OCI-M2 (cell line): ENCODE measurements at regions not wholly inside any gene's neighbourhood (a gene's known extent, or its start where the extent isn't known, plus 50 kb on each side); places are given as distances from the start of the nearest gene placed in this dataset.

ENCODE experiments used
- DNase-seq: peaks from one replicate; lab custom pipeline; 2025; ENCODE audit not compliant: unreplicated experiment; lab: John Stamatoyannopoulos, UW

DNA sequence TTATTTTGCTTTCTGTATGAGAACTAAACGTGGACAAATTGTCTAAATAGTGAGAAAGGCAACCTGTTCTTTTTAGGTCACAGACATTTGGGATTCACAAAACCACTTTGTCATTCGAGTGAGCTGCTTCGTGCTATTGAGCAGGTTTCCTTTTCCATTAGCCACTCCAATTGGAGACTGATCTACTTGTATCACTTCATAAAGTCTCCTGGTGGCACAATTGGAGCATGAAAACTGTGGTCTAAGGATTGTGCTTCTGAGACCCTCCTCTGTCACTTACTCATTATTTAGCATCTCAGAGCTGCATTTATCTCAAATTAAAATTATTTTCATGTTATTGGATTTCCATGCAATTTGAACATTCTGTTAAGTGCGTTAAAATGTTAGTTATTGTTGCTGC is 397.7 kb downstream of the TDRD3 start:
- no peak for DNase-seq

DNA sequence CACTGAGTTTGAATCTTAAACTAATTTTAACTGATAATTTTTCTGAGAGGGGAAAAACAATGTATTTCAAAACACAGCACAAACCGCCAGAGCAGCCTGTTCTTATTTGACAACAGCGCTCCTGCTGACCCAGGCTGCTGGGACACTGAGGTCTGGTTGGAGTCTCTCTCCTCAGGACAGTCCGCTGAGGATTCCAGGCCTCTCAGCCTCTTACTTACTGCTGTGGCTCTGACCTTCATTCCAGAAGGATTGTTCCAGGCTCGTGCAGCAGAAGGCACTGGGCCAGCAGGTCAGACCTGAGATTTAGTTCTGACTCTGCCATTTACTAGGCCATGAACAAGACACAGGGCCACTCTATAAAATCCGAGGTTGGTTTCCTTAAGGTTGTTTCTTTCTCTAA is 393.6 kb downstream of the TDRD3 start:
- DNase-seq = no peak

DNA sequence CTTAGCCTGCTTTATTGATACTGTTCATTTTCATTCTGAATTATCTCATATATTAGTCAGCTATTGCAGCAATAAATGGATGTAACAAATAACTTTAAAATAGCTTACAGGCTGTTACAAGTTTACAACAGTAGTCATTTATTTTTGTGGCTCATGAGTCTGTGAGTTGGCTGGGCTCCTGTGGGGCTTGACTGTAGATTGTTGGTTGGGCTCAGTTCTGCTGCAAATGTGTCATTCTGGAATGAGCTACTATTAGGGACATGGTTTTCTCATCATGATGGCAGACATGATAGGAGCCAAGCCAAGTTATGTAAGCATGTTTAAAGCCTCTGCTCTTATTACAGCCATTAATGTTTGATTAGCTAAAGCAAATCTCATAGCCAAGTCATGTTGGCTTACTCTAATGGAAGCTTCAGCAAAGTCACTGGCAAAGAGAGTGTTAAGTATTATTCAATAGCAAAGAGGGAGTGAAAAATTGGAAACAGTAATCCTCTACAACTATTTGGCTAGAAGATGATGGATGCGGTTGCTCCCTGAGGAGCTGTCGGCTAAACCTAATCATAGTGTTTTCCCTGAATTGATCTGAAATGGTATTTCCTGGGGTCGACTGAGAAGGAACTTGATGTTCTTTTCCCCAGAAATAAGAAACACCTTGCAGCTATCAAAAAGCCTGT is 391.3 kb downstream of the TDRD3 start:
- no peak for DNase-seq

DNA sequence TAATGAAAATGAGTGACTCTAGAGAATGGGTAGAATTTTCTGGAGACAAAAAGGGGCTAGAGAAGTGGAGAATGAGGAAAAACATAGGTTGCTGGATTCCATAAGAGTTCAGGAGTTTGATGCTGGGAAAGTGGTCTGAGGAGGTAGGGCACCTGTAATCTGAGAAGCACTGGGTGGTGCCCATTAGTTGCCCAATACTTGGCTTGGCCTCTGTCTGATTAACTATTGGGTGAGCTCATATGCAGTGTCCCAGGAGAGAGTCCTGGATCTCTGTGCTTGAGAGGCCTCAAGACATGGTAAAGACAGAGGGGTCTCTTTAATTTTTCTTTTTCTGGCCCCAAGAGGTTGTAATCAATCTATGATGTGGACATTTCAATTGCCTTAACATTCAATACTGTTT is 390.1 kb downstream of the TDRD3 start:
- no peak for DNase-seq

DNA sequence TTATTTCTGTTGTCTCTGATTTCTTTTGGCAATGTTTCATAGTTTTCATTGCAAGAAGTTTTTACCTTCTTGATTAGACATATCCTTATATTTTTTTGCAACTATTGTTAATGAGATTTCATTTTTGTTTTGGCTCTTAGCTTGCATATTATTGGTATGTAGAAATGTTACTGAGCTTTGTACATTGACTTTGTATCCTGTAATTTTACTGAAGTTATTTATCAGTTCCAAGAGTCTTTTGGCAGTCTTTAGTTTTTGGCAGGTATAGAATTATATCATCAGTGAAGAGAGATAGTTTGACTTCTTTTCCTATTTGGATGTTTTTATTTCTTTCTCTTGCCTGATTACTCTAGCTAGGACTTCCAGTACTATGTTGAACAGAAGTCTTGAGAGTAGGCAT is 375.7 kb downstream of the TDRD3 start:
- DNase-seq = no peak

DNA sequence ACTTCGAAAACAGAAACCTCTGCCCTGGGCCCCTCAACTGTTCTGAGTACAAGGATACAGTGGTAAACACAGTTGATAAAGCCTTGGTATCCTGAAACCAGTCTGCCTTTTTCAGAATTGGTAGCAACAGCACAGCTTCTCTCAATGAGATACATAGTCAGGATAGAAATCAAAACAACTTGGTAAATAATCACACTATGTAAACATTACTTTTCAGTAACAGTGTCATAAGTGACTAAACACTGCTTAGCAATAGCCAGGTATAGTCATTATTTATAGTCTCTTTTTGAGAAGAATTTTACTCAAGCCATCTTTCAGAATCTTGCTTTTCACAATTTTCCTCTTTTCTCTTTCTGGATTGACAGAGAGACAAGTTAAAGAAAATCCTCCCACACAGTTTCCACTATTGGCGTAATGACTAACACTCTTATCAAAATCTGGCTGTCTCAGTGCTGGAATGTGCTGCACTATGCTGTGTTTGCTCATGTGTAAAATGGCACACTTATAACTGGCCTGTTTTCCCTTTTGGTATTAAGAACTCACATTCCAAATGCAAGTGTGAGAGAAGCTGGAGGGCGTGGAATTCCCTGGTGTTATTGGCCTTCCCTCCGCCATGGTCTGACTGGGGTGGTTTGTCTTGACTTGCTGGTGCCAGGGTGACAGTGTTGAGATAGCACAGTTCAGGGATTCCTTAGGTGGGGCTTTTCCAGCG is 368.8 kb downstream of the TDRD3 start:
- no peak for DNase-seq

DNA sequence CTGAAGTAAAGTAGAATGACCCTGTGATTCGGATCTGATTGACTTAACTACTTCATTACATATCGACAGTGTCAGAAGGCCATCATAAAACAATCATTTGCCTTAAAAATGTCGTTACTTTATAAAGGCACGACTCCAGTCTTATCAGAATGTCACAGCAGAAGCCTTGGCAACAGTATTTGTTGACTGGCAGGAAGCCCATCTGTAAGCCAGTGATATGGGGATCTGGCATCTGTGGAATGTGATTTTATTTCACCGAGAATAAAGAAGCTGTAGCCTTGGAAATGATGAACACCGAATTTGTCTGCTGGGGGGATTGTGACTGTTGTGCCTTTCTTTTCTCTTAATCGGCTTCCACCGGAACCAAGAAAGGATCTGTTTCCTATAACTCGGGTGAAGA is 362.5 kb downstream of the TDRD3 start:
- DNase-seq = no peak

DNA sequence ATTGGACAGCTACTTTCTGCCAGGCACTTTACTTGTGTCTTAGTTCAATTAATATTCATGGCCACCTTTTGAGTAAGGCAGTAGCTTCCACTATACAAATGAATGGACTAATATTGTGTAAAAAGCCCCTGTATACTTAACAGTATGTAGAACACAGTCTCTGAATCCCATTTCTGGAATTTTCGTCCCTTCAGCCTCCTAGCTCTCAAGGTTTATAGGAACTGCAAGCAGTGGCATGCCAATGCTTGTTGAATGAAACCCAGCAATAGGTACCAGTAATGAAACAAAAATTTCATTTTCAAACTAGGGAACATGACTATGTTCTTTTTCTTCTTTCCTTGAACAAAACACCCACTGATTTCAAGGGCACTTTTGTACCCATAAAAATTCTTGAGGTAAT is 361.6 kb downstream of the TDRD3 start:
- DNase-seq = no peak

DNA sequence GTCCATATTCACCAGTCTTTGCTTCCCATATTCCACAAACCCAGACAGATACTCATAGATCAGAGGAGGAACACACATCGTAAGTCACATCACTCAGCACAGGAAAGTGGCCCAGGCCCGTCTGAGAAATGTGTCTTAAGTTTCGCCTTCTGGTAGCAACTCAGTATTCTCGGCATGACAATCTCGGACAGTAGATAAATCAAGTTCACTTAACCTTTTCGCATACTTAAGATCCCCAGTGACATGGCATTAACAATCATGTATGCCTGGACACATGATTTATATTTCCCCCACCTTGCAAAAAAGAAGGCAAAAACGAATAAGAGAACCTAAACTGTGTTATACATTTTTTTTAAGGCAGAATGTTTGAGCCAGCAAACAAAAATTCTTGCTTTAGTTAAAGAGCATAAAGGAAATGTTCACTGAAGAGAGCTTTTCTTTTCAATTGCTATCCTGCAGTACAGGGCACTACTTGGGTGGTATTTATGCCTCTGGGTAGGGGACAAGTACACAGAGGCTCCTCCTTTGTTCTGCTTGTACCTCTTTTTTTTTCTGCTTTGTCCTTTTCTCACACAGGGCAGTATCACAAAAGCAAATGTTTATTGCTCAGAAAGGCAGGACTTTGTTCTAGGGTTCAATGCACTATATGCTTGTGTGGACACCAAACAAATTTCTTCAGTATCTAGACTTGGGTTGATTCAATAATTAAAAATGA is 360.6 kb downstream of the TDRD3 start:
- DNase-seq = no peak

DNA sequence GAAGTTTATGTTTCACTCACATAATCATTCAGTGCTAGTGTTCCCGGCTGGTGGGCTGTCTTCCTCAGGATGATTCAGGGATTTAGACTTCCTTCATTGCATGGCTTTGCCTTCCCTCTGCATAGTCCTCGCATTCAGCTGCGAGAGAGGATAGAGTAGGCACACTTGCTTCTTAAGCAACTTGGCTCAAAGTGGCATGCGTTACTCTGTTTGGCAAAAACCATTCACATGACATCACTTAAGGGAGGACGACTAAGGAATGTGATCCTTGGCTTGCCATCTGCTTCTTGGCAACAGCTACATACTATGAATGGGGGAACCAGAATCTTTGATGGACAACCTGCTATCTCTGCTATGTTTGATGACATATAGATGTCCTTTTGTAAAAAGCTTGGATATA is 359.3 kb downstream of the TDRD3 start:
- no peak for DNase-seq

DNA sequence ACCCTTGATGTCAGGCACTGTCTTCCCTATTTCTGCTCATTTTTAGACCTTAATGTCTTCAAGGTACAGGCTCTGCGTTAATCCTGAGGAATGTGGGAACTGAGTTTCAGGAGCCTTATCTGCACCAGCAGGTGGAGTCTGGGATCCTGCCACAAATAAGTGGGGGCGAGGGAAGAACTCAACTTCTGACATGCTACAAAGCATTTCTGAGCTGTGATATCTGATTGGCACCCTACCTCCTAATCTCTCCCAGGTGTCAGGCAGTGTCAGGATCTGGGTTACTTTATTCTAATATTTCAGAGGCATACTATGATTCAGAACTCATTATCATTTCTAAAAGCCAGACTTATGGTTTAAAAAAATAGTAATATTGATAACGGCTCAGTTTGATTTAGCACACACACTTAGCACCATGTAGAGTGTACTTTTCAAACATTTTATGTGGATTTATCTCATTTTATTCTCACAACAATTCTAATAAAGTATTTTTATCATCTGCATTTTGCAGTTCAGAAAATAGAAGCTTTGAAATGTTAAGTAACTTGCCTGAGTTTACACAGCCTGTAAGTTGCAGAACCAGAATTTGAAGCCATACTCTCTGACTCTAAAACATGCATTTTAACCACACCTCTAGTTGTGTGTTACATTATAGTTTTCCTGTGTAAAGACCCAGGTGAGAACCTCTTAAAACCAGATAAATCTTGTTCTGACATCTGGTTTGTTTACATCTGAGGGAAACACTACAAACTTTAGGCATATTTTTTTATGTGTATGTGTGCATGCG is 358.6 kb downstream of the TDRD3 start:
- DNase-seq = no peak

DNA sequence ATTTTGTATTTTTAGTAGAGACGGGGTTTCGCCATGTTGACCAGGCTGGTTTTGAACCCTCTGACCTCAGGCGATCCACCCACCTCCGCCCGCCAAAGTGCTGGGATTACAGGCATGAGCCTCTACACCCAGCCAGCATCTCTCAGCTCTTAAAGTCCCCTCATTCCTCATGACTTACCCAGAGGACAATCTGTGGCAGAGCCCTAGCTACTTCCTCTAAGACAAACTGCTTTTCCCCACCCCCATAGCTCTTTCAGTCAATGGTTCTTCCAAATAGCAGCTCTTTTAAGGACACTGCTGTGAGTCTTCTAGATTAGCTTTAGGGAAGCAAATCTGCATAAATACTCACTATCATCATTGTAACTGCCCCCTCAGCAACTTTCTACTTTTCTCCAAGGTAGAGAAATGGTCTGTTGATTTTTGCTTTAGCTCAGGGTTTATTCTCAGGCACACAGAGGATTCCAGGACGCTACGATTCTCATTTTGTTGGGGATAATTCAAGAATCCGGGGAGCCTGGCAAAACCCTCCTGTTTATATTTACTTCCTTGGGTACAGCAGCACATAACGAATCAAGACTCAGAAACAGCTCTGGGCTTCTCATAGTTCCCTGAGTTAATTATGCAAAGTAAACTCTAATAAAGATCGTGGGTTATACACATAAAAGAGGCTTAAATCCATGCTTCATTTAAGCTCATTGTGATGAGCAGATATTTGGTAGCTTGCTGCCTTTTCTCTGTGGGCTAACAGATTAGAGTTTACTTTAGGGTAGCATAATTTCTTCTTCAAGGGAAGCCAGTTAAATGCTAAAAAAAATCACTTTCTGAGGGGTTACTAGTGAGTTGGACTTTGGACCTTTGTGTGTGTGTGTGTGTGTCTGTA is 357.4 kb downstream of the TDRD3 start:
- DNase-seq = no peak

DNA sequence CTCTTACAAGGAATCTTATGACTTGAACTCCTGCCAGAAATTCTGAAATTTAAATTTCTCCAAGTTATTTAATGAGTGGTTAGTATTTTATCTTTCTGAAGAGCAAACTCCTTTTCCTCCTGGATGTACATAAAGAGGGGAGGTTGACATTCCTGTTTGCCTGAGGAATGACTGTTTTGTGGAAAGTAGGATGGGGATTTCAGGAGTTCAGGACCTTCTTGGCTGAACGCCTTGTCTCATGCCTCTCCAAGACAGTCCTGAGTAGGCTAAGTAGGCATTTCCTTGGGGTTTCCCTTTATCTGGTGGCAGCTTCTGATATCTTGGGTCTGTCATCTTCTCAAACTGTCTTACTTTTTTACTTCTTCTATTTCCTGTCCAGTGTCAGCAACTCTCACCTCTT is 356.6 kb downstream of the TDRD3 start:
- DNase-seq = no peak

DNA sequence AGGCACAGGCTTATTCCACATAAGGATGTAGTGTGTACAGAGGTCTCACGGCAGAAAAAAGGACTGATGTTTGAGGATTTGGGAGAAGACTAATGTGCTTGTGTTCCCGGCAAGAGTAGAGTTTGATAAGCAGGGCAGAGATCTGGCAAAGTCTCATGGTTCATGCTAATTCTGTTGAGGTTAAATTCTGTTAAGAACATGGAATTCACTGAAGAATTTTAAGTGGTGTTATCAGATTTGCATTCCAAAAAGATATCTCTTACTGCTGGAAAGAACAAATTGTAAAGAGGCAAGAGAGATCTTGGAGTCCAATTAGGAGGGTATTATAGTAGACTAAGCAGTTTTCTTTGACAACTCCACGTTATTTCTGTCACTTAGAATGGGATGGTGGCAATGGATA is 348.3 kb downstream of the TDRD3 start:
- no peak for DNase-seq

DNA sequence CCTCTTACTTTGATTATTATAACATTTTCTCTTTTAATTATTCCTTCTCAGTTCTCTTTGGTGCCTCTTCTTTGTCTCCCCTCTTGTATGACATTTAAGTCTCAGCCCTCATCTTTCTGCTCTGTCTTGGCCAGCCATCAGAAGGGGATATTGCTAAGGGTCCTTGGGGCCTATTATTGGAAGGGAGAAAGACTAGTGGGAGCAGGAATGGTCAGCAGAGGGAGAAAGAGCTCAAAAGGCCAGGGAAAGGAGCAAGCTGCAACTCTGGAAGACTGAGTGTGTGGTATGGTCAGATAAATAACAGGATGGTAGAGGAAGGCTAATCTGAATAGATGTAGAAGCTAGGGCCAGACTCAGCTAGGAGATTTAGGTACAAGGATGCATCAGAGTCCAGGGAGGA is 336.9 kb downstream of the TDRD3 start:
- DNase-seq = no peak

DNA sequence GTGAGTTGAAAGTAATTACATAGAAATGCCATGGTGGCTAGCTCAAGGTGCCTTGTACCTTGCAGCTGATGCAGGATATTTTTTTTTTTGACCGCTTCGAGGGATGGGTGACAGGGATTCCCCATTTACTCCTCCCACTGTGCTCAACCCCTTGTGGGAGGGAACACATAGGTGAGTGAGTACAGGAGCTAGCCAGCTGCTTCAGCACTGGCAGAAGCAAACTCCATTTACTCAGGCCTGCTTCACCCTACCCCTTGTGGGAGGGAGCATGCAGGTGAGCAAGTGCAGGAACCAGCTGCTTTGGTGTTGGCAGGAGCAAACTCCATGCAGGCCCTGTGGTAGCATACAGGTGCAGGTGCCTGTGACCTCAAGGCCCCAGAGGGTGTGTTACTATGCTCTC is 330.1 kb downstream of the TDRD3 start:
- DNase-seq = no peak

DNA sequence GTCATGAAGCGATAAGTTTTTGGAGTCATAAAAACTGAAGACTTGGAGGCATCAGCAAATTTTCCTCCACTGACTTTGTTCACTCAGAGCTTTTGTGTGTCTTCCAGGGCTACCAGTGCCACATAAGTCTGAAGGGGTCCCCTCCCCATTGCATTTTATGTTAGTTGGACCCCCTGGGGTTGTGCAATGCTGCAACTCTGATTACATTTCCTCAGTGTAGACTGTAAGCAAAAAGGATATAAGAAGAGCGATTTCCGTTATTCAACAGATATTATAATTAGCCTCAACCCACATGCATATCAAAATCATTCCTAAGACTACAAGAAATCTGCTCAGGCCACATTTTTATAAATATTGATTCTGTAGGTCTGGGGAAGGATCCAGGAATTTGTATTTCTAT is 324.0 kb downstream of the TDRD3 start:
- no peak for DNase-seq

DNA sequence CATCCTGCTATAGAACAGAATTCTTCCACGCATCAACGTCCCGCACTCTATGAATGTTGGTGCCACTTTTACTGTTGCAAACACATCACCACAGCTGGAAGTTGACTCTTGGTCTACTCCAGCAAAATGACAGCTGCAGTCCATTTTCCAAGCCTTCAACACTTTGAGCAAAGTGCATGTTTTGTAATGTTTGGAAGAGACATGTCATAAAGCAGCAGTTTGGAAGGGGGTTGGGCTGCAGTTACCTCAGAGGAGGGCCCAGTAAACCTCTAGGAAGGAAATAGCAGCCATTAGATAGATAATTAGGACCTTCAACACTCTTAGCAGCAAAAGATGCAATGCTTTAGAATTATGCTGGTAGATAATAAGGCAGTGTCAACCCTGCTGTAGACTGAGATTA is 323.6 kb downstream of the TDRD3 start:
- no peak for DNase-seq

DNA sequence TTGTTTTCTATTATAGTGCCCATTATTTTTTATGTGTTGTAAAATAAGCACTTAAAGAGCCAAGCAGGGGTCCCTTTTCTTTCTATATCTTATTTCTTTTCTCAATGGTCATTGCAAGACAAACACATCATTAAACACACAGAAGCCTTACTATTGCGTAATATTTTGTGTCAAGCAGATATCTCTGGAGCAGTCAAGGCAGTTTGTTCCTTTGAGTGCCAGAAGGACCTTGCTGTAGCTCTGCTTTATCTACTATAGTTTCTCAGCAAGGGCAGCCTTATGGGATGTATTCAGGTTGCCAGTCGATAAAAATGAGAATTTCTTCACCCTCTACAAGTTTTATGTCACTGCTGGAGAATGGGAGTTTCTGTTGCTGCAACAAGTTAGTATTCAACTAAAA is 319.3 kb downstream of the TDRD3 start:
- no peak for DNase-seq

DNA sequence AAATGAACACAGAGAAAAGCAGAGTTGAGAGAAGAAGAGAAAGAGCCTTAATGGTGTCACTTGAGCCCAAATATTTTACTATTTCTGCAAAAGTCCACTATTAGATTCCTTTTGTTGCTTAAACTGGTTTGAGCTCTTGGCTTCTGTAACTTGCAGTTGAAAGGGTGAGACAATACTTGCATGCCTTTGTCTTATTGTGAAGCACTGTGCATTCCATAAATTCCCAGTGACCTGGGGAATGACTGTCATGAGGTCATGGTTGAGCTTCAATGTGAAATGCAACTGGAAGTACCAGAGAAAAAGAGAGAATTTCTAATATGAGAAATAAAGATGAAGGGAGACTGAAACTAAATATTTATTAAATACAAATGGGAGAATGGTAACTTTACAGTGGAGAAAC is 310.9 kb downstream of the TDRD3 start:
- DNase-seq = no peak

DNA sequence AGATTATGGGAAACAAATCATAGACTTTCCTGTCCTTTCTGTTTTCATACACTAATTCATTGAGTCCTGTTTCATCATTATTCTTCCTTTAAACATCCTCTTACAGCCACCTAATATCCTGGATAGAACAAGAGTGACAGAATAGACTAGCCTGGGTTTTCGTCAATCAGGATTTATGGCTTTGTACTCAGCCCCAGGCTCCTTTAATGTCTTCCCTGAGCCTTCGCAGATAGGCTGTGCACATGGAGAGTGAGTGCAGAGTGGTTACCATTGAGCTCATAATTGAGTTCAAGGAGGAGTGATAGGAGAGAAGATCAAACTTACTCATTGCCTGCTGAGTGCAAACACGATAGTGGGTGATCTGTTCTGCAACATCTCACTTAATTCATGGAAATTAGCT is 304.9 kb downstream of the TDRD3 start:
- DNase-seq = no peak
